ENCODE measurements at regions not wholly inside any gene's neighbourhood (a gene's known extent, or its start where the extent isn't known, plus 50 kb on each side); places are given as distances from the start of the nearest gene placed in this dataset.

DNA sequence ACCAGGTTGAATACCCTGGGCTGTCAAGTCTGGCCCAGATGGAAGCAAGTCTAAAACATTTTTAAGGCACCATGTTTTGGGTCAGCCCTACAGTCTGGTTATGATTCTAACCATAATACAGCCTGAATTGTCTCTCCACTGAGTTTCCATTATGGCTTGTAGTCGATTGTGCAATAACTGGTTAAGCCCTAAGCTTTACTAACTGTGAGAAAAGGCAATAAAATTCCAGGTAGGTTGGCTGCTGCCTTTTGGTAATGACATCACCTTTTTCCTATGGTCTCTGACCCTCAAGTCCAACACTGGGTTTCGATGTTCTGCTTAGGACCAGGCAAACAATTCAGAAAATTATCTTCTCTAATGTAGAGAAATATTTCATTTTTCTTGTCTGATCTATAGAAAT, 243.3 kb downstream of the ACTL7B start:
- WGBS (ENCODE audit: low lambda C conversion rate, missing lambda C conversion rate) = 45% methylated on average over 2 of the region's 2 CpGs
- Histone ChIP-seq H3K9me2 (replicated peaks; ENCODE audit: insufficient read depth) (no peaks in the 10 kb centered on the region), H3K4me3 (no peak overlapping the region), H3K79me2 (no peaks in the 10 kb centered on the region), H3K4me1 (ENCODE audit: insufficient read depth) (no peaks in the 10 kb centered on the region), H3K36me3 (replicated peaks; ENCODE audit: insufficient read depth, low read depth) (no peaks in the 10 kb centered on the region), H3K27me3 (no peaks in the 10 kb centered on the region), H3K4me2 (no peak overlapping the region), H4K20me1 (ENCODE audit: insufficient read depth, poor library complexity, severe bottlenecking) (no peaks in the 10 kb centered on the region), H3K27ac (no peak overlapping the region), H2AFZ (no peak overlapping the region), H3K9me3 (ENCODE audit: low read depth) (no peaks in the 10 kb centered on the region)
- TF ChIP-seq EZH2 (IDR thresholded peaks at IDR 0.05; ENCODE audit: borderline replicate concordance) = no peak
- TF ChIP-seq EZH2phosphoT487 (IDR thresholded peaks at IDR 0.05; ENCODE audit: low read depth, severe bottlenecking, unreplicated experiment) = no peak
- TF ChIP-seq CTCF (IDR thresholded peaks at IDR 0.05; ENCODE audit: poor library complexity) = no peak
- DNase-seq (ENCODE audit: low spot score) = peak; percentile 54

- H3K9me3 ChIP-seq (ENCODE audit: low read depth) = no peaks in the 10 kb centered on the region
- no peak overlapping the region for H3K27ac ChIP-seq
- WGBS (ENCODE audit: low lambda C conversion rate, missing lambda C conversion rate) = 60% methylated on average over 2 of the region's 2 CpGs
- H4K20me1 ChIP-seq (ENCODE audit: insufficient read depth, poor library complexity, severe bottlenecking) = no peaks in the 10 kb centered on the region
- H3K4me1 ChIP-seq (ENCODE audit: insufficient read depth) = no peaks in the 10 kb centered on the region
- no peaks in the 10 kb centered on the region for H3K79me2 ChIP-seq
- no peak overlapping the region for H3K4me2 ChIP-seq
- no peaks in the 10 kb centered on the region for H3K9me2 ChIP-seq (replicated peaks; ENCODE audit: insufficient read depth)
- H3K4me3 ChIP-seq = no peak overlapping the region
- H3K36me3 ChIP-seq (replicated peaks; ENCODE audit: insufficient read depth, low read depth) = no peaks in the 10 kb centered on the region
- no peak for DNase-seq (ENCODE audit: low spot score)
- TF ChIP-seq EZH2 (IDR thresholded peaks at IDR 0.05; ENCODE audit: borderline replicate concordance) = no peak
- TF ChIP-seq CTCF (IDR thresholded peaks at IDR 0.05; ENCODE audit: poor library complexity) = no peak
- no peak for TF ChIP-seq EZH2phosphoT487 (IDR thresholded peaks at IDR 0.05; ENCODE audit: low read depth, severe bottlenecking, unreplicated experiment)
- H3K27me3 ChIP-seq = no peaks in the 10 kb centered on the region
- no peak overlapping the region for H2AFZ ChIP-seq
Observed at GRCh38 chr9:108609897-108610253, 245.9 kb downstream of the ACTL7B start.

GRCh38 chr9:108609227-108609896, 246.4 kb downstream of the ACTL7B start:
- H2AFZ ChIP-seq = no peak overlapping the region
- H4K20me1 ChIP-seq (ENCODE audit: insufficient read depth, poor library complexity, severe bottlenecking) = no peaks in the 10 kb centered on the region
- H3K4me2 ChIP-seq = no peak overlapping the region
- no peak overlapping the region for H3K27ac ChIP-seq
- peak; percentile 5 for DNase-seq (ENCODE audit: low spot score)
- H3K9me3 ChIP-seq (ENCODE audit: low read depth) = no peaks in the 10 kb centered on the region
- WGBS (ENCODE audit: low lambda C conversion rate, missing lambda C conversion rate) = 49% methylated on average over 4 of the region's 4 CpGs
- no peaks in the 10 kb centered on the region for H3K9me2 ChIP-seq (replicated peaks; ENCODE audit: insufficient read depth)
- no peaks in the 10 kb centered on the region for H3K4me1 ChIP-seq (ENCODE audit: insufficient read depth)
- no peaks in the 10 kb centered on the region for H3K36me3 ChIP-seq (replicated peaks; ENCODE audit: insufficient read depth, low read depth)
- no peak overlapping the region for H3K4me3 ChIP-seq
- no peak for TF ChIP-seq EZH2 (IDR thresholded peaks at IDR 0.05; ENCODE audit: borderline replicate concordance)
- no peak for TF ChIP-seq CTCF (IDR thresholded peaks at IDR 0.05; ENCODE audit: poor library complexity)
- no peak for TF ChIP-seq EZH2phosphoT487 (IDR thresholded peaks at IDR 0.05; ENCODE audit: low read depth, severe bottlenecking, unreplicated experiment)
- H3K79me2 ChIP-seq = no peaks in the 10 kb centered on the region
- H3K27me3 ChIP-seq = no peaks in the 10 kb centered on the region
